Aorta (tissue), 5 donors: ENCODE measurements at regions not wholly inside any gene's neighbourhood (a gene's known extent, or its start where the extent isn't known, plus 50 kb on each side); places are given as distances from the start of the nearest gene placed in this dataset.

ENCODE experiments used
- ATAC-seq: fragments of 200-7000 bp; cut with Tn5 transposase; one replicate; pipeline ENCODE4 v1.9.1; 2022; ENCODE audit warnings: moderate library complexity; ENCODE audit not compliant: low FRiP score
- DNase-seq, 2 donors: peaks; one replicate each; pipeline ENCODE4 v3.0.0-alpha.2; 2020
- H3K27ac ChIP-seq, 2 donors: one replicate each; pipeline ENCODE4 v1.5.1; 2013; ENCODE audit warnings: low read length in 2 of 2, mild to moderate bottlenecking in 2 of 2, moderate library complexity in 2 of 2, control low read depth in 1 of 2, inconsistent platforms in 1 of 2, low read depth in 1 of 2
- H3K27me3 ChIP-seq, 2 donors: one replicate each; pipeline ENCODE4 v1.6.1; 2013; ENCODE audit warnings: control low read depth in 1 of 2, low read length in 1 of 2, mild to moderate bottlenecking in 1 of 2, moderate library complexity in 1 of 2; ENCODE audit not compliant: insufficient read depth in 2 of 2, control insufficient read depth in 1 of 2
- H3K36me3 ChIP-seq, 2 donors: one replicate each; pipeline ENCODE4 v1.6.1; 2013; ENCODE audit warnings: control low read depth in 1 of 2, low read length in 1 of 2, mild to moderate bottlenecking in 1 of 2; ENCODE audit not compliant: insufficient read depth in 2 of 2, control insufficient read depth in 1 of 2
- H3K4me1 ChIP-seq, 2 donors: one replicate each; pipeline ENCODE4 v1.6.1; 2013; ENCODE audit warnings: low read length in 2 of 2, control low read depth in 1 of 2, mild to moderate bottlenecking in 1 of 2, moderate library complexity in 1 of 2; ENCODE audit not compliant: insufficient read depth in 2 of 2, control insufficient read depth in 1 of 2
- H3K4me3 ChIP-seq, 2 donors: one replicate each; pipeline ENCODE4 v1.5.1; 2013; ENCODE audit warnings: low read length in 2 of 2, control low read depth in 1 of 2, mild to moderate bottlenecking in 1 of 2
- H3K9me3 ChIP-seq: one replicate; pipeline ENCODE4 v1.6.1; 2013; ENCODE audit warnings: mild to moderate bottlenecking, low read length; ENCODE audit not compliant: control insufficient read depth
- WGBS, 2 donors: extraction: QIAGEN DNeasy Blood & Tissue Kit; methylation state at CpG; one replicate each; pipeline ENCODE4 v1.1.7; 2013; 5-methylcytosine and 5-hydroxymethylcytosine counted together
- intact Hi-C, 2 donors: fragments of 100-400 bp; cut with DNase I; formaldehyde crosslinking; loops; one replicate each; pipeline versions ENCODE4 v1.14.2 to v1.15.0; 2022
- donor health status: healthy with polysubstance abuse.
- donor health status: Bipolar disorder and iron deficiency.
- donor health status: DM: no; HTN: no; CAD: no.
- donor health status: DM: no; HTN: no; CAD: no.
- donor health status: DM: yes; HTN: yes; CAD: no.

DNA sequence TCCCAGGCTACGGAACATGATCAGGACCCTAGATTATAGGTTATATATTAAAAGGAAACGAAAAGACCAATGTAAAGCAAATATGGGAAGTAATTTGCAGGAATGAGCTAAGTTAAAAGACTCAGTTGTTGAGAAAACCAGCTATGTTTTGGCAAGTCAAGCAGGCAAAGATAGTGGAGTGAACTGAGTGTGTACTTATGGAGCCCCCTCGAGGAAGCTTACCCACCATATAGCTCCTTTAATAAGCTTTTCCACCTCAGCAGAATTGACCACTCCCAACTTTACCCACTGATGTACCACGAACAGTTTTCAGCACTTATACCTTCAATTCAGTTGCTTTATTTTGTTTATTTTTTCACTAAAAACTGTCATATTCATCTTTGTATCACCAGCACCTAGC lies 57.3 kb upstream of the PJA2 start:
- Histone ChIP-seq H3K4me1 (no peaks in the 10 kb centered on the region), H3K9me3 (no peaks in the 10 kb centered on the region), H3K4me3 (no peak overlapping the region), H3K27ac (no peak overlapping the region), H3K27me3 (no peaks in the 10 kb centered on the region), H3K36me3 (no peaks in the 10 kb centered on the region)
- WGBS, 2 donors: 86 to 87% methylated on average over 4 of the region's 4 CpGs
- DNase-seq (no peak), ATAC-seq (no peak)
- intact Hi-C loops: loop anchor here in 1 of 2 donors (10.0 kb wide), 1 partner anchor 782 kb away; no protein-coding TSS in a partner anchor
